ENCODE measurements at regions not wholly inside any gene's neighbourhood (a gene's known extent, or its start where the extent isn't known, plus 50 kb on each side); places are given as distances from the start of the nearest gene placed in this dataset.
A peak's percentile ranks its signal among the peaks of the same experiment; 100 is the strongest.

GRCh38 chr10:110399965-110400933 lies 95.5 kb upstream of the SMNDC1 start:
- Histone ChIP-seq H2AFZ (ENCODE audit: low read length) (no peak overlapping the region), H3K9me3 (ENCODE audit: control insufficient read depth, insufficient read depth, low read depth, low read length) (no peaks in the 10 kb centered on the region), H3K4me2 (ENCODE audit: extremely low read depth, insufficient read depth, low read length) (peak overlapping the region; percentile 51), H4K20me1 (ENCODE audit: control insufficient read depth, extremely low read depth, insufficient read depth, low read length) (no peaks in the 10 kb centered on the region), H3K27ac (ENCODE audit: insufficient read depth, low read length) (peak overlapping the region; percentile 99), H3K27me3 (ENCODE audit: control insufficient read depth, insufficient read depth, low read length) (no peaks in the 10 kb centered on the region), H3K4me1 (ENCODE audit: control insufficient read depth, extremely low read depth, insufficient read depth, low read length) (peaks cover 24% of the 10 kb centered on the region), H3K4me3 (replicated peaks in 1 of 4; ENCODE audit: control extremely low read depth in 1 of 4, insufficient read depth in 1 of 4, low read depth in 3 of 4, low read length in 4 of 4) (no peak overlapping the region), H3K9ac (ENCODE audit: insufficient read depth, low read length) (peak overlapping the region; percentile 5), H3K36me3 (ENCODE audit: control insufficient read depth, insufficient read depth, low read length) (no peaks in the 10 kb centered on the region), H3K79me2 (ENCODE audit: control insufficient read depth, insufficient read depth, low read length) (no peaks in the 10 kb centered on the region)
- TF ChIP-seq CTCF (conservative IDR thresholded peaks at IDR 0.05 in 1 of 2, IDR thresholded peaks at IDR 0.05 in 1 of 2; ENCODE audit: low read depth in 1 of 2, low read length in 2 of 2) (no peak), EZH2 (IDR thresholded peaks at IDR 0.05; ENCODE audit: low read length, missing control alignments) (no peak)
- peak in 1 of 2 donors; percentile 47 for DNase-seq (ENCODE audit: low read depth in 2 of 2)

- H3K79me2 ChIP-seq (ENCODE audit: control insufficient read depth, insufficient read depth, low read length), result no peaks in the 10 kb centered on the region
- no peaks in the 10 kb centered on the region for H3K9me3 ChIP-seq (ENCODE audit: control insufficient read depth, insufficient read depth, low read depth, low read length)
- DNase-seq (ENCODE audit: low read depth in 2 of 2), result no peak
- H3K27ac ChIP-seq (ENCODE audit: insufficient read depth, low read length), result no peak overlapping the region
- no peak overlapping the region for H3K4me3 ChIP-seq (replicated peaks in 1 of 4; ENCODE audit: control extremely low read depth in 1 of 4, insufficient read depth in 1 of 4, low read depth in 3 of 4, low read length in 4 of 4)
- TF ChIP-seq CTCF (conservative IDR thresholded peaks at IDR 0.05 in 1 of 2, IDR thresholded peaks at IDR 0.05 in 1 of 2; ENCODE audit: low read depth in 1 of 2, low read length in 2 of 2) (no peak), EZH2 (IDR thresholded peaks at IDR 0.05; ENCODE audit: low read length, missing control alignments) (no peak)
- H4K20me1 ChIP-seq (ENCODE audit: control insufficient read depth, extremely low read depth, insufficient read depth, low read length), result no peaks in the 10 kb centered on the region
- no peak overlapping the region for H3K4me2 ChIP-seq (ENCODE audit: extremely low read depth, insufficient read depth, low read length)
- H2AFZ ChIP-seq (ENCODE audit: low read length), result no peak overlapping the region
- H3K27me3 ChIP-seq (ENCODE audit: control insufficient read depth, insufficient read depth, low read length), result no peaks in the 10 kb centered on the region
- peaks cover 19% of the 10 kb centered on the region for H3K4me1 ChIP-seq (ENCODE audit: control insufficient read depth, extremely low read depth, insufficient read depth, low read length)
- no peak overlapping the region for H3K9ac ChIP-seq (ENCODE audit: insufficient read depth, low read length)
- no peaks in the 10 kb centered on the region for H3K36me3 ChIP-seq (ENCODE audit: control insufficient read depth, insufficient read depth, low read length)
Measured at GRCh38 chr10:110401401-110402076, 96.2 kb upstream of the DUSP5 start.

- TF ChIP-seq EZH2 (IDR thresholded peaks at IDR 0.05; ENCODE audit: low read length, missing control alignments) (no peak), CTCF (conservative IDR thresholded peaks at IDR 0.05 in 1 of 2, IDR thresholded peaks at IDR 0.05 in 1 of 2; ENCODE audit: low read depth in 1 of 2, low read length in 2 of 2) (no peak)
- Histone ChIP-seq H3K79me2 (ENCODE audit: control insufficient read depth, insufficient read depth, low read length) (no peaks in the 10 kb centered on the region), H3K4me2 (ENCODE audit: extremely low read depth, insufficient read depth, low read length) (no peak overlapping the region), H3K36me3 (ENCODE audit: control insufficient read depth, insufficient read depth, low read length) (no peaks in the 10 kb centered on the region), H3K27me3 (ENCODE audit: control insufficient read depth, insufficient read depth, low read length) (no peaks in the 10 kb centered on the region), H3K4me3 (replicated peaks in 1 of 4; ENCODE audit: control extremely low read depth in 1 of 4, insufficient read depth in 1 of 4, low read depth in 3 of 4, low read length in 4 of 4) (no peak overlapping the region), H2AFZ (ENCODE audit: low read length) (no peak overlapping the region), H3K27ac (ENCODE audit: insufficient read depth, low read length) (no peak overlapping the region), H3K4me1 (ENCODE audit: control insufficient read depth, extremely low read depth, insufficient read depth, low read length) (peaks cover 19% of the 10 kb centered on the region), H3K9ac (ENCODE audit: insufficient read depth, low read length) (no peak overlapping the region), H4K20me1 (ENCODE audit: control insufficient read depth, extremely low read depth, insufficient read depth, low read length) (no peaks in the 10 kb centered on the region), H3K9me3 (ENCODE audit: control insufficient read depth, insufficient read depth, low read depth, low read length) (no peaks in the 10 kb centered on the region)
- DNase-seq (ENCODE audit: low read depth in 2 of 2), result no peak
Measured at GRCh38 chr10:110402077-110402416, 95.7 kb upstream of the DUSP5 start.

Data from fibroblast of lung (primary cell).